Activated CD4-positive, alpha-beta T cell treated with anti-CD3 and anti-CD28 coated beads, Interleukin-2, amount 50 U/mL, for 24 hours (primary cell): ENCODE measurements at regions not wholly inside any gene's neighbourhood (a gene's known extent, or its start where the extent isn't known, plus 50 kb on each side); places are given as distances from the start of the nearest gene placed in this dataset.

ENCODE experiments used
- DNase-seq, 2 donors: peaks; one replicate each; pipeline ENCODE4 v3.0.0-alpha.2; 2020; ENCODE audit warnings: low read depth in 1 of 2, low spot score in 1 of 2

DNA sequence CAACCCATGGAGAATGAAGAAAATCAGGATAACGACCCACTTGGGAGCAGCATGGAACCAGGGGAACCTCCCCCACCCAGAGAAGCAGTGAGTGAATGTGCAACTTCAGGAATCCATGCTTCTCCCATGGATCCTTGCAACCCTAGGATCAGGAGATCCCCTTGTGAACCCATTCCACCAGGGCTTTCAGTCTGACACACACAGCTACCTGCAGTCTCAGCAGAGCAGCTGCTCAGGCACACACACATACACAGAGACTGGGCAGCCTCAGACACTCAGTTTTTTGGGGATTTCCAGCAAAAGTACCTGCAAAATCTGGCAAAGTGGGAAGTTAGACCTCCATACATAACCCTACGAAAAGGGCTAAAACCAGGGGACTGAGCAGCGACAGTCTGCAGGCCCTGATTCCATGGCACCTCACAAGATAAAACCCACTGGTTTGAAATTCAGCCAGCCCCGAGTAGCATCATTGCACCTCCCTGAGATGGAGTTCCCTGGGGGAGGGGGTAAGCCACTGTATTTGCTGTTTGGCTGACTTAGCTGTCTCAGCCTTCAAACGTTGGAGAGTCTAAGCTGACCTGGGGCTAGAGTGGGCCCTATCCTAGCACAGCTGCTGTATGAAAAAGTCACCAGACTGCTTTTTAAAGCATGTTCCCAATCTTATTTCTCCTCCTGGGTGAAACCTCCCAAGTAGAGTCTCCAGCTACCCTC lies 737.5 kb upstream of the NDST4 start:
- no peak for DNase-seq

GRCh38 chr4:115844180-115844579 lies 730.8 kb upstream of the NDST4 start:
- DNase-seq: no peak

DNA sequence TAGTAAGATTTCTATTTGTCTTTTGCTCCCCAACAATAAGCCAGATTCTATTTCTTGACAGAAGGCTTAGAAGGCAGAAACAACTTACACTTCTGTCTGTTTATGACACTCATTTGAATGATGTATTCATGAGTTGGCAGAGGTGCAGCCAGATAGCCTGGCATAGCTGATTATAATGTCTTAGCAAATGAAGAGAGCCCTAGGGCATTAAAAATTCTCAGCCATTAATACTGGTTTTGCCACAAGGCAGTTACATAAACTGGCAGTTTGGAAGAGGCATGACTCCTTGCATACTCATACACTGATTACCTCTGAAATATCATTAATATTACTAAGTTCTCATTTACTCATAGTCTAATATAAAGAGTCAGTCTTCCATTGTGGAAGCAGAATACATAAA lies 728.5 kb upstream of the NDST4 start:
- DNase-seq: no peak

GRCh38 chr4:115834441-115834840 lies 721.0 kb upstream of the NDST4 start:
- no peak for DNase-seq

DNA sequence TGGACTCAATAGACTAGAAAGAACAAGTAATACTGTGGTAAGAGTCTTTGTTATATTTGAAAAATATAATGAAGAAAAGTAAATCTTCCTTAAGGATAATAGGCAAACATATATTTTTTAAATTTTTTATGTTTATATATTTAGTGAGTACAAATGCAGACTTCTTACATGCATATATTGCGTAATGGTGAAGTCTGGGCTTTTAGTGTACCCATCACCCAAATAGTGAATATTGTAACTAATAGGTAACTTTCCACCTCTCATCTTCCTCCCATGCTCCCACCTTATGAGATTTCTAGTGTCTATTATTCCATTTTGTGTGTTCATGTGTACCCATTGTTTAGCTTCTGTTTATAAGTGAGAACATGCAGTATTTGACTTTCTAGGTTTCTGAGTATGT lies 711.2 kb upstream of the NDST4 start:
- DNase-seq: no peak

DNA sequence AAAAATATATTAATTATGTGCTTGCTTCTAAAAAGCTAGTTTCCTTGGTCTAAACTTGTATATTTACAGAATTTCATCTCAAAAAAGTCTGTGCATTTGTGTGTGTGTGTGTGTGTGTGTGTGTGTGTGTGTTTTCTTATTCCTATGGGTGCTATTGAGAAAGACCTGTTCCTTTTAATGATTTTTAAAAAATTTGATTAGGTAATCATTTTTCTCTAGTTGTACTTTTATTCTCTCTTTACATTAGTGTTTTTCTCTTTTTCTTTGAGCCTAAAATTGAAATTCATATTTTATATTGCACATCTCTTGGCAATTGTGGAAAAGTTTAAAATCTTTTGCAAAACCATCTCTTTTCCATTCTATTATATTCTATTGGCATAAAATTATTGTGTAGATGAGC lies 690.4 kb upstream of the NDST4 start:
- DNase-seq: no peak

DNA sequence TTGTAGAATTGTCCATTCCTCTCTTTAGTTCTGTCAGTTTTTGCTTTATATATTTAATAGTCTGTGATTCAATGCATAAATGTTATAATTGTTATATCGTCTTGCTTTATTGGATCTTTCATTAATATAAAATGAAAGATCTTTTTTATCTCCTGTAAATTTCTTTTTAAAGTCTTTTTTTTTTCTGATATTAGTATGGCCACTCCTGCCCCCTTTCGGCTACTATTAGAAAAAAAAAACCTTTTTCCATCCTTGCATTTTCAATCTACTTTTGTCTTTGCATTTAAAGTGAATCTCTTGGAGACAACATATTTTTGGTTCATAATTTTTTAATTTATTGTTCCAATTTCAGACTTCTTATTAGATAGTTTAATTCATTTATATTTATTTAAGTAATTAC lies 677.4 kb upstream of the NDST4 start:
- DNase-seq: no peak

DNA sequence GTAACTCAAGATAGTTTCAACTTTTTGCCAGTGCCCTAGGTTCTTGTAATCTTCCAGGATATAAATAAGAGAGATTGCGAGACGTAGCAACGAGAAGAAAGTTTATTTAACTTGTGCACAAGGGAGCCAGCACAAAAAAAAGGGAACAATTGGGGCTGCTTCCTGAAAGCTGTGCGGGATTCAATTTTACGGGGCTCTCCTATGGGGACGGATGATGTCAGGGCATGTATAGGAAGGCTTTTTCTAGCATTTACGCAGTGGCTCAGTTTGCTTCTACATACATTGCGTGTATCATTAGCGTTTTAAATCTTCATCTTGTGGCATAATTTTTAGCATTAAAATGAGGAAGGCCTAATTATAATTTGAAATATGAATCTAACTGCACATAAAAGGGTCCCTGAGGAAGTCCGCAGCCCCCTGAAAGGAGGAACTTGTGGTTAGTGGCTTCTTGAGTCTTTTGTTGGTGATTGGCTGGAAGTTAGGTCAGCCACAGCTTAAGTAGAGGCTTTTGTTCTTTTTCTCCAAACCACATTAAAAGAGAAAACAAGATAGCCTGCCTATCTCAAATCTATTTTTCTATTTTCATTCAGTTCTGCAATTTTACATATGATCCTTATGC lies 668.2 kb upstream of the NDST4 start:
- no peak for DNase-seq

- DNase-seq: no peak
Observed at GRCh38 chr4:115780835-115781234, 667.4 kb upstream of the NDST4 start.

DNA sequence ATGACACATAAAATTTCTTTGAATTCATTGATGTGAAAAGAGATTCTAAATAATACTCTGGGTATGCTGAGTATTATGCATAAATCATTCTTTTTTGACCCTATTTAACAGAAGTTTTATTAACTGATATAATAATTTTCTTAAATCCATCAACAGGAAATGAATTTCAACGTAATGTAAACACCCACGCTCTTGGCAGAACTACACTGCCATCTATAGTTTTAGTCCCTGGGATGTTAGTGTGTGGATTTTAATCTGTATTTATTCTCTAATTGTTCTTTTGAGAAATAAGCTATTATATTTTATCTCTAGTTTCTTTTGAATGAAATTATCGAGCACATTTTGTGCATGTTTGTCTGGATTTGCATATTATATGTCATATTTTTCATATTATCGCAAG lies 666.8 kb upstream of the NDST4 start:
- no peak for DNase-seq

DNA sequence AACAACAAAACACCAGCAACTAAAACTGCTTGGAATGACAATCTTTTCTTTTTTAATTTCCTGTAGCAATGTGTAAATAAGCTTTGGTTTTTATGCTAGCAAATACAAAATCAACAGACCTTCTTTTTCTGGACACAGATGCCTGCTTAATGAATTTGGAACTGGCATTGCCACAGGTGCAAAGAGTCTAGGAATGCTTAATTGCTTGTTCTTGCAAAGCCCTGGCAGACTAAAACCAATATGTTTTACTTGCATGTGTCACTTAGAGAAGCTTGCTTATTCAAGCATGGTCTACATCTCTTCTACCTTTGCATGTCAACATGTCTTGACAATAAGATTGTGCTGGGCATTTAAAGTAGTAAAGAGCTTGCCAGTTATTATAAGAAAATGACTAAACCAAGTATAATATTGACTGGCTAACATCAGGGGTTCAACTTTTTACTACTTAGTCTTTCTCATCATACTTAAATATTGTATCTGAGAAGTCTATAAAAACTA lies 656.7 kb upstream of the NDST4 start:
- no peak for DNase-seq

- no peak for DNase-seq
Observed at GRCh38 chr4:115769396-115769795, 656.0 kb upstream of the NDST4 start.

- no peak for DNase-seq
Observed at GRCh38 chr4:115763051-115763450, 649.6 kb upstream of the NDST4 start.

GRCh38 chr4:115759231-115759630 lies 645.8 kb upstream of the NDST4 start:
- no peak for DNase-seq

DNA sequence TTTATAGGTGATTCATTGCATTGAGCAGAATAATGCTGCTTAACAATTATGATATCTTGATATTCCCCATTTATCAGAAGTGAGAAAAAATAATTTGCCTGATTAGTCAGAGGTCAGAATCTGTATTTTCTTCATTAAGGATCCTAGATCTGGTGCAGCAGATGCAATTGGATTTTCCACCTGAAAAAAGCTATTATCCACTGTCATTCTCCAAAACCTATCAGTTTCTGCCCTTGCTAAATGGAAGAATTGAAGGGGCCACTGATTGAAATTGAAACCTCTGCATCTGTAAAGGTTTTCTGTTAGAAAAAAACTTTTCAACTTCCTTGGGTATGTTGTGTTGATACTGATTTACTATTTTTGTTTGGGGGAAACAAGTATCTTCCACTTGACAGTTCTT lies 636.0 kb upstream of the NDST4 start:
- no peak for DNase-seq

DNA sequence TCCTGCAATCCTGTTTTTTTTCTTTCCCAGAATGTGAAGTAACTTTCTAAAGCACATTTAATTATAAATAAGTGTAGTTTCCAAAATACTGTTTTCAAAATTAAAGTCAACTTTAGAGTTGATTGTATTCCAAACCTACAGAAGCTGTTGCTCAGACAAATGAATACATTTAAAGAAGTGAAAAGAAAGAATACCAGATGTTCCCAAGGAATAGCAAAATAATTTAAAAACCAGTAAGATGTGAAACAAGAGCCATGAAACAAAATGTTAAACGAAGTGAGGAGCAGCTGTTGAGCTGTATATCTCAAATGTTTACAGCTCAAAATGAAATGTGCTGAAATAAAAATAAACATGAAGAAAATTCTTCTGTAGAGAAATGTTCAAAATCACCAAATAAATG lies 627.4 kb upstream of the NDST4 start:
- DNase-seq: no peak

DNA sequence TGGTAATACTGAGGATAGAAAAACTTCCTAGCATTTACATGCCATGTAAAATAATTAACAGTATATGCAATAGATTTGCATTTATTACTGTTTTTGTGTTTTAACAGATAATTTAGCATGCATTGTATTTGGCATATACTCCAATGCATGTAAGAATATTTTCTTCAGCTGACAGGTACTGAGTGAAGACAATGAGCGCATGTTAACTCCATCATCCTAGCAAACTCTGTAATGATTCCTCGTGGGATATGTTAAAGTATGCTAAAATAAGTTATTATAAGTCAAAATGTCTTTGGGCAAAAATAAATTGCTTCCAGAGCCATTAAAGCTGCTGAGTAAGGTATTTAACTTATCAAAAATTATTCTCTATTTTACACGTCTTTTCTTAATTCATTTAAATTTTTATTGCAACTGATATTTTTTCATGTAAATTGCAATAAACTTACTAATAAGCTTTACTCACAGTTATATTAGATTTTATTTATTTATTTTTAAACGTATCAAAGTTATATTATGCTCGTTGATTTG lies 616.4 kb upstream of the NDST4 start:
- no peak for DNase-seq

DNA sequence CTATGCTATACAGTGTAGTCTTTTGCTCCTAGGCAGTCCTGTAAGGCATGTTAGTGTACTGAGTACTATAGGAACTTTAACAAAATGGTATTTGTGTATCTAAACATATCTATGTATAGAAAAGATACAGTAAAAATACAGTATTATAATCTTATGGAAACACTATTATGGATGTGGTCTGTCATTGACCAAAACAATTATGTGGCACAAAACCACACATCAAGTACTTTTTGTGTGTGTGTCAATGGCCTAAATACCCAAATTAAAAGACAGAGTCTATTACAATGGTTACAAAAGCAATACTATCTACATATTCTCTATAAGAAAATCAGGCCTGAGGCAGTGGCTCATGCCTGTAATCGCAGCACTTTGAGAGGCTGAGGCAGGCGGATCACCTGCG lies 610.2 kb upstream of the NDST4 start:
- DNase-seq: no peak

GRCh38 chr4:115720611-115721010 lies 607.2 kb upstream of the NDST4 start:
- DNase-seq: no peak

DNA sequence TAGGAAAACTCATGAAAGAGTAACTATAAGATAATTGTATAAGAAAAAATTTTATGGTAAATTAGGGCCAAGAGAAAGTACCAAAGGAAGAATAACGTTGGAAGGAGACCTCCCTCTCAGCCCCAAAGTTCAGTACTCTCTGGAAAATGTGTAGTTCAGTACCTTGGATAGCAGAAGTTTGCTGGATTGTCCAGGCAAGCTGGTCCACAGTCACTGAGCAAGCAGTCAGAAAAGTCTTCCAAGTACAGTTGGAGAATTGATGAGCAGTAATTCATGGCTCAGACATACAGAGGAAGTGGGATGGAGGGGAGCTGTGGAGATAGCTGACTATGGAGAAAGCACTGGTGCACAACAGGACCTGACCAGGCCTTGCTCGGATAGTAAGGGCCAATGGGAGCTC lies 598.2 kb upstream of the NDST4 start:
- DNase-seq: no peak

DNA sequence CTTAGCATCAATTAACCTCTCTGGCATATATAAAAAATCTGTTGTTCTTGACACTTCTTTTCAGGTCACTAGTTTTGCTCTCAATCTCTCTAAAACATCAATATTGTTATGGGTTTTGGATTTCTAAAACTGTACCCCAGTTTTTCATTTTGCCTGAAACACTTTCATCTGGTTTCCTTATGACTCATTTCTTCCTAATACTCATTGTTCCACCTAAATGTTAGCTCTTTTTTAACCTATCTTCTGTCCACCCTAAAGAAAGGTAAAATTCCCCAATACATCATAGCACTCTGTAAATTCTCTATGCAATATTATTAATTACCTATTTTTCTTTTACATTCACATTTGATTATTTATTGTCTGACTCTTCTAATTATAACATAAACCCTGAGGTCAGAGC lies 575.5 kb upstream of the NDST4 start:
- DNase-seq: no peak

DNA sequence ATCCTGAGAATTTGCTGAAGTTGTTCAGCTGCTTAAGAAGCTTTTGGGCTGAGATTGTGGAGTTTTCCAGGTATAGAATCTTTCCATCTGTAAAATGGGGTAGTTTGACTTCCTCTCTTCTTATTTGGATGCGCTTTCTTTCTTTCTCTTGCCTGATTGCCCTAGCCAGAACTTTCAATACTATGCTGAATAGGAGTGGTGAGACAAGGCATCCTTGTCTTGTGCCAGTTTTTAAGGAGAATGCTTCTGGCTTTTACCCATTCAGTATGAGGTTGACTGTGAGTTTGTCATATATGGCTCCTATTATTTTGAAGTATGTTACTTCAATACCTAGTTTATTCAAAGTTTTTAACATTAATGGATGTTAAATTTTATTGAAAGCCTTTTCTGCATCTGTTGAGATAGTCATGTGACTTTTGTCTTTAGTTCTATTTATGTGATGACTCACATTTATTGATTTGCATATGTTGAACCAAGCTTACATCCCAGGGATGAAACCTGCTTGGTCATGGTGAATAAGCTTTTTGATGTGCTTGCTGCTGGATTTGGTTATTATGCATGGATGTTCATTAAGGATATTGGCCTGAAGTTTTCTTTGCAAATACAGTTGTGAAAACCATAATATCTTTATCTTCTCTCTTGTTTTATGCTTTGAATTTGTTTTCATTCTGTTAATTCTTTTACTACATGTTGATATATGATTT lies 573.8 kb upstream of the NDST4 start:
- no peak for DNase-seq
